Progenitor cell of endocrine pancreas (in vitro differentiated cells): ENCODE measurements at regions not wholly inside any gene's neighbourhood (a gene's known extent, or its start where the extent isn't known, plus 50 kb on each side); places are given as distances from the start of the nearest gene placed in this dataset.

Experiments used
- DNase-seq: peaks from one replicate; pipeline ENCODE4 v3.0.0; 2021; ENCODE audit warnings: low spot score; ENCODE audit not compliant: unreplicated experiment
- H3K27ac Mint-ChIP-seq: 2 replicates; pipeline ENCODE4 v1.8.0; 2021; ENCODE audit warnings: mild to moderate bottlenecking, moderate library complexity, mixed read lengths
- H3K27me3 Mint-ChIP-seq: 2 replicates; pipeline ENCODE4 v1.8.0; 2021; ENCODE audit warnings: mixed read lengths
- H3K36me3 Mint-ChIP-seq: 2 replicates; pipeline ENCODE4 v1.8.0; 2022; ENCODE audit warnings: mixed read lengths; ENCODE audit not compliant: insufficient read depth
- H3K4me1 Mint-ChIP-seq: 2 replicates; pipeline ENCODE4 v1.8.0; 2021; ENCODE audit warnings: low read depth, mixed read lengths
- H3K4me3 Mint-ChIP-seq: 2 replicates; pipeline ENCODE4 v1.8.0; 2021; ENCODE audit warnings: low read depth, mild to moderate bottlenecking, moderate library complexity, mixed read lengths
- H3K9me3 Mint-ChIP-seq: 2 replicates; pipeline ENCODE4 v1.8.0; 2021; ENCODE audit warnings: low read depth, mixed read lengths
- TF ChIP-seq, protein P1 (sequence below): fragments of 200-600 bp; sonication (generic); IDR thresholded peaks from one replicate; pipeline ENCODE4 v1.5.0; 2021; ENCODE audit warnings: antibody characterized with exemption, mild to moderate bottlenecking; ENCODE audit not compliant: unreplicated experiment

DNA sequence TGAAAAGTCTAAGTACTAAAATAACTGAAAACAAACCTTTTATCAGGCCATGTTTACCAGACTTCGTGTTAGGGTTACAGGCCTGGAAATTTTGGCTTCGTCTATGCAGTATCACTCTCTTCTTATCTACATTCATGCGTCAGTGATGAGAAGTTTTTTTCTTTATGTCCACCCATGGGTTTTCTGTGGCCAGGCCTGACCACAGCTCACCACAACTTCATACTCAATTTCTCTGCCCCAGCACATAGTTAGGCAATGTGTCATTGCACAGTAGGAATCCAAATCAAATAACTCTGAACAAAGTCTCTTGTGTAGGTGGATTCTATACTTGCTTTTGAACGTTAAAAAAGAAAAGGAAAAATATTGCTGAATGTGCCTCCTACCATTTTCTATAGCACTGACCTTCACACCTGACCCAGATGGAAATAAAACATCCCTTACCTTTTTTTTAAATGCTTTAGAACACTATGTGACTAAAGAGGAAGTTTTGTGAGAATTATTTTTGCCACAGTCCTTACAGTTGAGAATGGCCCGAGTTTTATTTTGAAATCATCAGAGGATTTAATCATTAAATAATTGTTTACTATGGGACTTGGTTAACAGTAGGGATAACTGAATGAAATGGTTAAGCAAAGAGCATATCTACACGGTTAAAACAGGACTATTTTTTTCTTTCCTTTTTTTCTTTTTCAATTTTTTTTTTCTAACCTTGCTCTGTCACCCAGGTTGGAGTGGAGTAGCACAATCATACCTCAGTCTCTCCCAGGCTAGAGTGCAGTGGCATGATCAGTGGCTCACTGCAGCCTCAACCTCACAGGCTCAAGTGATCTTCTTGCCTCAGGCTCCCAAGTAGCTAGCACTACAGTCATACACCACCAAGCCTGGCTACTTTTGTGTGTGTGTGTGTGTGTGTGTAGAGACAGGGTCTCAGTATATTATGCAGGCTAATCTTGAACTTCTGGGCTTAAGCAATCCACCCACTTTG, 1247.0 kb upstream of the ACO1 start:
- H3K36me3 Mint-ChIP-seq = no peaks in the 10 kb centered on the region
- H3K9me3 Mint-ChIP-seq = peaks cover 9% of the 10 kb centered on the region
- H3K4me3 Mint-ChIP-seq = no peak overlapping the region
- no peaks in the 10 kb centered on the region for H3K27me3 Mint-ChIP-seq
- DNase-seq = no peak
- TF ChIP-seq, protein P1, sequence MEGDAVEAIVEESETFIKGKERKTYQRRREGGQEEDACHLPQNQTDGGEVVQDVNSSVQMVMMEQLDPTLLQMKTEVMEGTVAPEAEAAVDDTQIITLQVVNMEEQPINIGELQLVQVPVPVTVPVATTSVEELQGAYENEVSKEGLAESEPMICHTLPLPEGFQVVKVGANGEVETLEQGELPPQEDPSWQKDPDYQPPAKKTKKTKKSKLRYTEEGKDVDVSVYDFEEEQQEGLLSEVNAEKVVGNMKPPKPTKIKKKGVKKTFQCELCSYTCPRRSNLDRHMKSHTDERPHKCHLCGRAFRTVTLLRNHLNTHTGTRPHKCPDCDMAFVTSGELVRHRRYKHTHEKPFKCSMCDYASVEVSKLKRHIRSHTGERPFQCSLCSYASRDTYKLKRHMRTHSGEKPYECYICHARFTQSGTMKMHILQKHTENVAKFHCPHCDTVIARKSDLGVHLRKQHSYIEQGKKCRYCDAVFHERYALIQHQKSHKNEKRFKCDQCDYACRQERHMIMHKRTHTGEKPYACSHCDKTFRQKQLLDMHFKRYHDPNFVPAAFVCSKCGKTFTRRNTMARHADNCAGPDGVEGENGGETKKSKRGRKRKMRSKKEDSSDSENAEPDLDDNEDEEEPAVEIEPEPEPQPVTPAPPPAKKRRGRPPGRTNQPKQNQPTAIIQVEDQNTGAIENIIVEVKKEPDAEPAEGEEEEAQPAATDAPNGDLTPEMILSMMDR = no peak
- H3K27ac Mint-ChIP-seq = no peak overlapping the region
- H3K4me1 Mint-ChIP-seq = no peaks in the 10 kb centered on the region

DNA sequence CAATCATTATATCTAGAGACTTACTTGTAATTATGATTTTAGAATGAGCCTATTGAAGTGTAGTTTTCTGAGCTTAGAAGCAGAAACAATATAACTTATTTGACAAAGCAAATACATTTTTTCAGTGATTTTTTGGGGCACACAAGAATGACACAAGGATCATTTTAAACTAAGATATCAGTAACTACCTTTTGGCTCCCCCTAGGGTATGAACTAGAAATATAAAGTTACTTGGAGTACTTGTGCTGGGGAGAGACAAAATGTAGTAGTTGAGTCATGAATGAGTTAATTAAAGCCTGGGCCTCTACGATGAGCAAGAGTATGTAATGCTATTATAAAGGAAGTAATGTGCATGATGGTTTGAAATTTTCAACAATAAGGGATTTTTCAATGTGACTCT, 1244.1 kb upstream of the ACO1 start:
- Mint-ChIP-seq H3K36me3 (no peaks in the 10 kb centered on the region), H3K4me3 (no peak overlapping the region), H3K9me3 (no peaks in the 10 kb centered on the region), H3K27me3 (no peaks in the 10 kb centered on the region), H3K4me1 (no peaks in the 10 kb centered on the region), H3K27ac (no peak overlapping the region)
- no peak for DNase-seq
- TF ChIP-seq, protein P1 = peak; percentile 50

DNA sequence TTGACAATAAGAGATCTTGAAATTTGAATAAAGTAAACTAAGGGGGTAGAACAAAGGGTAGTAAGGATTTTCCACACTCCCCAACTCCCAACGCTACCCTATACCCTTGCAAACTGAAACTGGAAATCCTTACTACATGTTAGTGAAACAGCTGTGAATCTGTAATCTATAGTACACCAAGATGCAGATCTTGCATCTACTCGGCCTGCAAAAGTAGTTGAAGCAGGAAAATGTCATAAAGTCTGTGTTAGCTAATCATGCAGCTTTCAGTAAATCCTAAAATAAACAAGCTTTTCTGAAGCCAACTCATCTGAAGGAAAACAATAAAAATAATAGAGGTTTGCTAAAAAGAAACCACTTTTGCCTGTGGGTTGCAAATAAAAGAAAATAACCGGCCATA, 1242.0 kb upstream of the ACO1 start:
- Mint-ChIP-seq H3K4me3 (no peak overlapping the region), H3K27me3 (no peaks in the 10 kb centered on the region), H3K36me3 (no peaks in the 10 kb centered on the region), H3K4me1 (no peaks in the 10 kb centered on the region), H3K27ac (no peak overlapping the region), H3K9me3 (no peaks in the 10 kb centered on the region)
- DNase-seq = no peak
- TF ChIP-seq, protein P1 = no peak

DNA sequence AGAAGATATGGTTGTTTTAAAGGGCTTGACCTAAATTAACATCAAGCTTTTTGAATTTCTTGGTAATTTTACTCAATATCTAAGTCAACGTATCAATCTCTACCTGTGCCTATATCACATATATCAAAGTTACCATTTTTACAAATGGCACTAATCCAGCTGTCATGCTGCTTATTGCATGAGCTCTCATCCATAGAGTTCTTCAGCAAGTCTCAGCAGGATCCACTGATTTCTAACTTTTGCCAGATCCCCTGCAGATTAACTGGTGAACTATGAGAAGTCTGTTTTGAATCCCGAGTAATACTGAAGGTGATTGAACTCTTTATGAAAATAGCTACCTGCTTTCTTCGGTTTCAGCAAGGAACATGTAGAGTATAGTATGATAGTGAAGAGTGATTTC, 1239.8 kb upstream of the ACO1 start:
- no peaks in the 10 kb centered on the region for H3K27me3 Mint-ChIP-seq
- no peaks in the 10 kb centered on the region for H3K9me3 Mint-ChIP-seq
- no peak overlapping the region for H3K27ac Mint-ChIP-seq
- TF ChIP-seq, protein P1 = no peak
- H3K4me3 Mint-ChIP-seq = no peak overlapping the region
- no peaks in the 10 kb centered on the region for H3K4me1 Mint-ChIP-seq
- no peak for DNase-seq
- H3K36me3 Mint-ChIP-seq = no peaks in the 10 kb centered on the region

DNA sequence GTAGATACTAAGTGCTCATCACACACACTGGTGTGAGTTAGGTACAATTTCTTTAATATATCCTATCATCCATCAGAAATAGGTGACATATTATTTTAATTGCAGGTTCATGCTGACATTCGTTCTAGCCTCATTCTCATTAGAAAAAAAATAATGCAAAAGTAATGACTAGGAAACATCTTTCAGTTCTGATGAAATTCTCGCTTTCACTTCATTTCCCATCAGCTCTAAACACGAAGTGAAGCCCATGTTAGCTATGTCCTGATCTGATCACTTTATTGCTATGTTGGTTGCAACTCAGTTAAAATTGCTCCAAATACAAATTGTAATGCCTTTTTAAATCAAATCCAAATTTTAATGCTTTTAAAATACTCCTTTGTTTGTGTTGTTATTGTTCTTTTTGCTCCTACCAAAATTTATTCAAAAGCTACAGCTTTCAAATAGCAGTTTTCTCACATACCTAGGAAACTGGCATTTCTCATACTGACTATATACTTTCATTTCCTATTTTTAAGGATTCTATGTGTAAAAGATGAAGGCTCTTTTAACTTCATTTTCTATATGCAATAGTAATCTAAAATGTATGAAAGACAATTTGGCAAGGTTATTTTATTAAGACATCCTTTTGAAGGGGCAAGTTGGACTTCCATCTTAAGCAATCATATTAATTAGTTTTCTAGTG, 1237.8 kb upstream of the ACO1 start:
- H3K4me1 Mint-ChIP-seq = no peaks in the 10 kb centered on the region

More for the DNA sequence above, 1237.8 kb upstream of the ACO1 start:
- TF ChIP-seq, protein P1 = no peak
- no peaks in the 10 kb centered on the region for H3K36me3 Mint-ChIP-seq
- no peaks in the 10 kb centered on the region for H3K27me3 Mint-ChIP-seq
- H3K27ac Mint-ChIP-seq = no peak overlapping the region
- no peak for DNase-seq
- H3K9me3 Mint-ChIP-seq = no peaks in the 10 kb centered on the region
- no peak overlapping the region for H3K4me3 Mint-ChIP-seq
